Stomach (tissue), 4 donors: ENCODE measurements at regions not wholly inside any gene's neighbourhood (a gene's known extent, or its start where the extent isn't known, plus 50 kb on each side); places are given as distances from the start of the nearest gene placed in this dataset.

ENCODE experiments used
- CTCF ChIP-seq, 7 experiments: fragments of 450-650 bp in 4 of 7; fragments of 200-600 bp in 3 of 7; sonication (generic) in 3 of 7; IDR thresholded peaks; one replicate each; pipeline ENCODE4 v1.5.1; 2016 to 2019; ENCODE audit warnings: antibody characterized with exemption in 7 of 7, control low read depth in 2 of 7, mild to moderate bottlenecking in 1 of 7
- POLR2A ChIP-seq, 4 donors: fragments of 450-650 bp; IDR thresholded peaks; one replicate each; pipeline ENCODE4 v1.6.1; 2016; ENCODE audit warnings: antibody characterized with exemption in 4 of 4, control low read depth in 2 of 4, mild to moderate bottlenecking in 1 of 4, moderate library complexity in 1 of 4

GRCh38 chr13:104571893-104572229 lies 1505.6 kb upstream of the SLC10A2 start:
- no peak for TF ChIP-seq POLR2A (IDR thresholded peaks at IDR 0.05)
- TF ChIP-seq CTCF (IDR thresholded peaks at IDR 0.05), result no peak
